ENCODE measurements at regions not wholly inside any gene's neighbourhood (a gene's known extent, or its start where the extent isn't known, plus 50 kb on each side); places are given as distances from the start of the nearest gene placed in this dataset.

DNA sequence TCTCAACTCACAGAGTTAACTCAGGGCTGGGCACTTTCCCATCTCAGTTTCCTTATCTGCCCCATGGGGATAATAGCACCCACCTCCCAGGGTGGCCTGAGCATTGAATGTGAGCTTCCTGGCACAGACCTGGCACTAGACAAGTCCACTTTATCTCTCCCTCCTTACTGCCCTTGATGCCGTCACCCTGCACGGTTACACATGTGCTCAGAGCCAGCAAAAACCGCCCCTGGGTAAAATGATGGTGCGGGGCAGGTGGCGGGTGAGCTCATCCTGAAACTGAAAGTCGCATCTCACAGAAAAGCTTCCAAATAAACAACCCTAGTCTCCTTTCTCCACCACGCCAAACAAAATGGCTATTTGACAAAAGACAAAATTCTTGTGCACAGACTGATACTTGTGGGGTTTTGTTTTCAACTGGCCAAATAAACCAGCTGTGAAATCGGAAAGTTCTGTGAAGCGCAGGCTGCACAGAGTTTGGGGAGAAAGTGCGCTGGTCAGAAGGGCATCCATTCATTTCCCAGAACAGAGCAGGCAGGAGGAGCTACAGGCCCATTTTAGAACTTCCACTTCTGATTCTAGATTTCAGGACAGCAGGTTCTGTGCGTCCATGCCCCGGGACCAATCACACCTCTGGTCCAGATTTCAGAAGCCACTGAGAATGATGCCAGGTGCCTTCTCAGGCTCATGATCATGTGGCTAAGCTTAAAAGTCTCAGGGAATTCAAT, 138.1 kb downstream of the SHANK2 start:
- Histone ChIP-seq H3K27ac (ENCODE audit: low read length) (no peak overlapping the region), H3K27me3 (ENCODE audit: control insufficient read depth, insufficient read depth, low read length) (no peaks in the 10 kb centered on the region), H3K9me3 (ENCODE audit: control insufficient read depth, insufficient read depth, low read length) (no peaks in the 10 kb centered on the region), H3K4me3 (ENCODE audit: low read length) (no peak overlapping the region), H3K36me3 (ENCODE audit: control insufficient read depth, insufficient read depth, low read length) (no peaks in the 10 kb centered on the region), H3K4me1 (ENCODE audit: control insufficient read depth, insufficient read depth, low read length) (no peaks in the 10 kb centered on the region)
- Mint-ChIP-seq H3K27me3 (ENCODE audit: low read depth in 2 of 2) (peaks cover 0 to 6% of the 10 kb centered on the region in 2 donors), H3K27ac (no peak overlapping the region), H3K9me3 (no peaks in the 10 kb centered on the region), H3K4me3 (no peak overlapping the region), H3K36me3 (no peaks in the 10 kb centered on the region), H3K4me1 (no peaks in the 10 kb centered on the region)
- intact Hi-C loops (cut with micrococcal nuclease) = no loop called here
- DNase-seq (no peak), ATAC-seq (no peak)
- 82% methylated on average over 12 of the region's 12 CpGs for WGBS (ENCODE audit: insufficient coverage)
- TF ChIP-seq, protein P1, sequence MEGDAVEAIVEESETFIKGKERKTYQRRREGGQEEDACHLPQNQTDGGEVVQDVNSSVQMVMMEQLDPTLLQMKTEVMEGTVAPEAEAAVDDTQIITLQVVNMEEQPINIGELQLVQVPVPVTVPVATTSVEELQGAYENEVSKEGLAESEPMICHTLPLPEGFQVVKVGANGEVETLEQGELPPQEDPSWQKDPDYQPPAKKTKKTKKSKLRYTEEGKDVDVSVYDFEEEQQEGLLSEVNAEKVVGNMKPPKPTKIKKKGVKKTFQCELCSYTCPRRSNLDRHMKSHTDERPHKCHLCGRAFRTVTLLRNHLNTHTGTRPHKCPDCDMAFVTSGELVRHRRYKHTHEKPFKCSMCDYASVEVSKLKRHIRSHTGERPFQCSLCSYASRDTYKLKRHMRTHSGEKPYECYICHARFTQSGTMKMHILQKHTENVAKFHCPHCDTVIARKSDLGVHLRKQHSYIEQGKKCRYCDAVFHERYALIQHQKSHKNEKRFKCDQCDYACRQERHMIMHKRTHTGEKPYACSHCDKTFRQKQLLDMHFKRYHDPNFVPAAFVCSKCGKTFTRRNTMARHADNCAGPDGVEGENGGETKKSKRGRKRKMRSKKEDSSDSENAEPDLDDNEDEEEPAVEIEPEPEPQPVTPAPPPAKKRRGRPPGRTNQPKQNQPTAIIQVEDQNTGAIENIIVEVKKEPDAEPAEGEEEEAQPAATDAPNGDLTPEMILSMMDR (IDR thresholded peaks at IDR 0.05) = no peak

DNA sequence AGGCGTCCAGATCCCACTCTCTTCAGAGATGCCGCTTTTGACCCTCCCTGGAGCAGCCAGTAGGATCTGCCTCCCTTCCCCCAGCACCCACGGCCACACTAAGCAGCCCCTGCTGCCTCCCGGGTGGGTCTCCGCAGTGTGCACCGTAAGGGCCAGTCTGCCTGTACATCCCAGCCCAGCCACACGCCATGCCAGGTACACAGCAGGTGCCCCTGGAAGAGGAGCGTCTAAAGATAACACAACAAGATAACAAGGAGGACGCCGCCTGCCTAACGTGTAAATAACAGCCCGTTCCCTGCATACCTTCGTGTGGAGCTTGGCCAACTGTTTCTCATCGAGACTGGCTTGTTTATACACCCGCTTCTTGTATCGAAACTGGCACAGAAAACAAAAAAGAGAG, 139.4 kb downstream of the SHANK2 start:
- H3K27me3 ChIP-seq (ENCODE audit: control insufficient read depth, insufficient read depth, low read length) = no peaks in the 10 kb centered on the region
- no peaks in the 10 kb centered on the region for H3K4me1 Mint-ChIP-seq
- H3K36me3 Mint-ChIP-seq = no peaks in the 10 kb centered on the region
- ATAC-seq (no peak), DNase-seq (no peak)
- intact Hi-C loops (cut with micrococcal nuclease) = no loop called here
- 78% methylated on average over 16 of the region's 16 CpGs for WGBS (ENCODE audit: insufficient coverage)
- H3K9me3 ChIP-seq (ENCODE audit: control insufficient read depth, insufficient read depth, low read length) = no peaks in the 10 kb centered on the region
- H3K36me3 ChIP-seq (ENCODE audit: control insufficient read depth, insufficient read depth, low read length) = no peaks in the 10 kb centered on the region
- H3K4me3 Mint-ChIP-seq = no peak overlapping the region
- H3K27me3 Mint-ChIP-seq (ENCODE audit: low read depth in 2 of 2) = peaks cover 0 to 6% of the 10 kb centered on the region in 2 donors
- H3K27ac Mint-ChIP-seq = no peak overlapping the region
- no peak overlapping the region for H3K27ac ChIP-seq (ENCODE audit: low read length)
- no peaks in the 10 kb centered on the region for H3K9me3 Mint-ChIP-seq
- TF ChIP-seq, protein P1 (IDR thresholded peaks at IDR 0.05) = no peak
- H3K4me3 ChIP-seq (ENCODE audit: low read length) = no peak overlapping the region
- no peaks in the 10 kb centered on the region for H3K4me1 ChIP-seq (ENCODE audit: control insufficient read depth, insufficient read depth, low read length)

DNA sequence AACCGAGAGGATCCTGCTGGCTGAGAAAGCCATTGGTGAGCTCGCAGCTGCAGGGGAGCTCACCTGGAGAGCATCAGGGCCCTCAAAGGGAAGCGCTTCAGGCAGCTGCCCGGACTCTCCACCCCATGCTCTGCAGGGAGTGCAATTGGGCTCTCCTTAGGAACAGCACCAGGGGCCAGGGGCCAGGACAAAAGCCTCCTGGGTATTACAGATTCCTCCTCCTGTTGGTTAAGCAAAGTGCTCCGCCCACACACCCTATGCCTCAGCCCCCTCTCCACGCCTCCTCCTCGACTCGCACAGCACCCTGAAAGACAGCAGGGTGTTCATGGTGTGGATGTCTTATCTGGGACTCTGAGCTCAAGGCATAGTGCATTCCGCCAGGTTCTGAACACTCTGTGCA, 139.9 kb downstream of the SHANK2 start:
- Mint-ChIP-seq H3K9me3 (no peaks in the 10 kb centered on the region), H3K36me3 (no peaks in the 10 kb centered on the region), H3K27me3 (ENCODE audit: low read depth in 2 of 2) (peaks cover 0 to 6% of the 10 kb centered on the region in 2 donors), H3K4me3 (no peak overlapping the region), H3K27ac (no peak overlapping the region), H3K4me1 (no peaks in the 10 kb centered on the region)
- H3K27ac ChIP-seq (ENCODE audit: low read length) = no peak overlapping the region
- TF ChIP-seq, protein P1 (IDR thresholded peaks at IDR 0.05) = no peak
- H3K4me3 ChIP-seq (ENCODE audit: low read length) = no peak overlapping the region
- H3K4me1 ChIP-seq (ENCODE audit: control insufficient read depth, insufficient read depth, low read length) = no peaks in the 10 kb centered on the region
- no peaks in the 10 kb centered on the region for H3K9me3 ChIP-seq (ENCODE audit: control insufficient read depth, insufficient read depth, low read length)
- DNase-seq = no peak
- ATAC-seq = no peak
- H3K36me3 ChIP-seq (ENCODE audit: control insufficient read depth, insufficient read depth, low read length) = no peaks in the 10 kb centered on the region
- intact Hi-C loops (cut with micrococcal nuclease) = no loop called here
- no peaks in the 10 kb centered on the region for H3K27me3 ChIP-seq (ENCODE audit: control insufficient read depth, insufficient read depth, low read length)
- 63% methylated on average over 7 of the region's 9 CpGs for WGBS (ENCODE audit: insufficient coverage)

DNA sequence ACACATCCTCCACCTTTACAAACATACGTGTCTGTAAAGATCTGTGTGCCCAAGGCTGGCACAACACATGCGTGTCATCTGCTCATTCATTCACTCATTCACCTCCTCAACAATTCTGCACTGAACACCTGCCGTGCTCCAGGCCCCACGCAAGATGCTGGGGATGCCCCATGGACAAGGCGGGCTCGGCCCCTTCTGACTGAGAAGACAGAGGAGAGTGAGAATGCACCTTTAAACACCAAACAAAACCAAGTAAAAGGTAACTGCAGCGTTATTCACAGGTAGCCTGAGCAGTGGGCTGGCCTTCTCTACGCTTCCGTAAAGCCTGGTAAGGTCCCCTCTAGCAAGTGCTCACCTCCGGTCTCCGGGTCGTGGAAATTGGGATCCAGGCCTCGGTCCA, 142.8 kb downstream of the SHANK2 start:
- Histone ChIP-seq H3K4me1 (ENCODE audit: control insufficient read depth, insufficient read depth, low read length) (no peaks in the 10 kb centered on the region), H3K36me3 (ENCODE audit: control insufficient read depth, insufficient read depth, low read length) (no peaks in the 10 kb centered on the region), H3K4me3 (ENCODE audit: low read length) (no peak overlapping the region), H3K9me3 (ENCODE audit: control insufficient read depth, insufficient read depth, low read length) (no peaks in the 10 kb centered on the region), H3K27me3 (ENCODE audit: control insufficient read depth, insufficient read depth, low read length) (no peaks in the 10 kb centered on the region), H3K27ac (ENCODE audit: low read length) (no peak overlapping the region)
- Mint-ChIP-seq H3K4me1 (no peaks in the 10 kb centered on the region), H3K36me3 (no peaks in the 10 kb centered on the region), H3K4me3 (no peak overlapping the region), H3K9me3 (no peaks in the 10 kb centered on the region), H3K27me3 (ENCODE audit: low read depth in 2 of 2) (peaks cover 0 to 7% of the 10 kb centered on the region in 2 donors), H3K27ac (no peak overlapping the region)
- 91% methylated on average over 13 of the region's 13 CpGs for WGBS (ENCODE audit: insufficient coverage)
- no peak for DNase-seq
- no peak for ATAC-seq
- TF ChIP-seq, protein P1 (IDR thresholded peaks at IDR 0.05) = no peak
- intact Hi-C loops (cut with micrococcal nuclease) = no loop called here

Measured in natural killer cell (primary cell).